H9 (cell line): ENCODE measurements at regions not wholly inside any gene's neighbourhood (a gene's known extent, or its start where the extent isn't known, plus 50 kb on each side); places are given as distances from the start of the nearest gene placed in this dataset.

ENCODE experiments used
- DNase-seq: peaks from one replicate; pipeline ENCODE4 v3.0.0-alpha.2; 2017
- H2AFZ ChIP-seq: one replicate; pipeline ENCODE4 v1.6.1; 2013; ENCODE audit warnings: mild to moderate bottlenecking, low read length, control low read depth, moderate library complexity
- H2AK5ac ChIP-seq: 2 replicates; pipeline ENCODE4 v1.6.1; 2013; ENCODE audit warnings: low read length, control low read depth, mixed read lengths; ENCODE audit not compliant: insufficient read length
- H2BK120ac ChIP-seq: one replicate; pipeline ENCODE4 v1.6.1; 2013; ENCODE audit warnings: low read depth, mild to moderate bottlenecking, low read length, control low read depth, inconsistent platforms; ENCODE audit not compliant: poor library complexity, severe bottlenecking
- H2BK12ac ChIP-seq: 2 replicates; pipeline ENCODE4 v1.6.1; 2013; ENCODE audit warnings: low read length, control low read depth, mixed read lengths, low read depth; ENCODE audit not compliant: insufficient read length
- H2BK15ac ChIP-seq: 2 replicates; pipeline ENCODE4 v1.6.1; 2013; ENCODE audit warnings: low read depth, low read length, control low read depth
- H2BK20ac ChIP-seq: one replicate; pipeline ENCODE4 v1.6.1; 2013; ENCODE audit warnings: low read depth, mild to moderate bottlenecking, low read length, control low read depth, inconsistent platforms; ENCODE audit not compliant: poor library complexity, severe bottlenecking
- H2BK5ac ChIP-seq: 2 replicates; pipeline ENCODE4 v1.6.1; 2013; ENCODE audit warnings: low read length, control low read depth, mixed read lengths; ENCODE audit not compliant: insufficient read length
- H3K14ac ChIP-seq: 2 replicates; pipeline ENCODE4 v1.6.1; 2013; ENCODE audit warnings: low read length, control low read depth; ENCODE audit not compliant: insufficient read depth
- H3K18ac ChIP-seq: 2 replicates; pipeline ENCODE4 v1.6.1; 2013; ENCODE audit warnings: low read depth, mild to moderate bottlenecking, mixed read lengths, low read length, control low read depth; ENCODE audit not compliant: insufficient read length
- H3K23ac ChIP-seq: 2 replicates; pipeline ENCODE4 v1.6.1; 2013; ENCODE audit warnings: low read length, control low read depth, mixed read lengths, low read depth; ENCODE audit not compliant: insufficient read length
- H3K23me2 ChIP-seq: 2 replicates; pipeline ENCODE4 v1.6.1; 2013; ENCODE audit warnings: low read depth, mild to moderate bottlenecking, mixed read lengths, low read length, control low read depth; ENCODE audit not compliant: insufficient read length, poor library complexity, severe bottlenecking
- H3K27ac ChIP-seq: 2 replicates; pipeline ENCODE4 v1.5.1; 2013; ENCODE audit warnings: low read length, control low read depth, mixed read lengths, low read depth; ENCODE audit not compliant: insufficient read length
- H3K27me3 ChIP-seq: 2 replicates; pipeline ENCODE4 v1.6.1; 2013; ENCODE audit warnings: low read length, control low read depth, inconsistent platforms; ENCODE audit not compliant: insufficient read depth
- H3K4ac ChIP-seq: 2 replicates; pipeline ENCODE4 v1.6.1; 2013; ENCODE audit warnings: low read depth, mild to moderate bottlenecking, control low read depth, inconsistent platforms, low read length, moderate library complexity
- H3K4me1 ChIP-seq: 2 replicates; pipeline ENCODE4 v1.6.1; 2013; ENCODE audit warnings: low read length, control low read depth, inconsistent platforms; ENCODE audit not compliant: insufficient read depth
- H3K4me2 ChIP-seq: 2 replicates; pipeline ENCODE4 v1.6.1; 2013; ENCODE audit warnings: low read length, control low read depth, mixed read lengths; ENCODE audit not compliant: insufficient read length, insufficient read depth
- H3K56ac ChIP-seq: 2 replicates; pipeline ENCODE4 v1.6.1; 2013; ENCODE audit warnings: low read depth, mild to moderate bottlenecking, mixed read lengths, low read length, control low read depth; ENCODE audit not compliant: insufficient read length
- H3K79me1 ChIP-seq: 2 replicates; pipeline ENCODE4 v1.6.1; 2013; ENCODE audit warnings: low read depth, mild to moderate bottlenecking, moderate library complexity, low read length, control low read depth, inconsistent platforms; ENCODE audit not compliant: insufficient read depth, poor library complexity, severe bottlenecking
- H3K79me2 ChIP-seq: 2 replicates; pipeline ENCODE4 v1.6.1; 2013; ENCODE audit warnings: low read length, control low read depth, inconsistent platforms; ENCODE audit not compliant: insufficient read depth
- H3K9ac ChIP-seq: 2 replicates; pipeline ENCODE4 v1.6.1; 2013; ENCODE audit warnings: low read length, control low read depth, mixed read lengths; ENCODE audit not compliant: insufficient read length; ENCODE audit errors: extremely low read depth
- H3K9me3 ChIP-seq: one replicate; pipeline ENCODE4 v1.6.1; 2013; ENCODE audit warnings: low read depth, low read length, inconsistent platforms; ENCODE audit not compliant: control insufficient read depth
- H3T11ph ChIP-seq: one replicate; pipeline ENCODE4 v1.6.1; 2013; ENCODE audit warnings: mild to moderate bottlenecking, low read length, control low read depth, inconsistent platforms
- H4K20me1 ChIP-seq: one replicate; pipeline ENCODE4 v1.6.1; 2013; ENCODE audit not compliant: control insufficient read depth, insufficient read length, insufficient read depth
- H4K5ac ChIP-seq: 2 replicates; pipeline ENCODE4 v1.6.1; 2013; ENCODE audit warnings: low read depth, mild to moderate bottlenecking, mixed read lengths, low read length, control low read depth; ENCODE audit not compliant: insufficient read length
- H4K8ac ChIP-seq: replicated peaks from 2 replicates; pipeline ENCODE4 v1.6.1; 2013; ENCODE audit warnings: low read length, control low read depth, mixed read lengths, low read depth; ENCODE audit not compliant: insufficient read length
- H4K91ac ChIP-seq: 2 replicates; pipeline ENCODE4 v1.6.1; 2013; ENCODE audit warnings: low read depth, mild to moderate bottlenecking, moderate library complexity, mixed read lengths, low read length, control low read depth; ENCODE audit not compliant: insufficient read length
- H3K27ac Mint-ChIP-seq, 3 experiments: 2 replicates in 2 of 3; 3 replicates in 1 of 3; pipeline ENCODE4 v1.8.0; 2020 to 2021; ENCODE audit warnings: mixed read lengths in 3 of 3, mild to moderate bottlenecking in 1 of 3, moderate library complexity in 1 of 3
- H3K27me3 Mint-ChIP-seq: 2 replicates; pipeline ENCODE4 v1.8.0; 2021; ENCODE audit warnings: low read depth, mild to moderate bottlenecking, moderate library complexity, mixed read lengths
- H3K36me3 Mint-ChIP-seq, 3 experiments: 2 replicates in 2 of 3; 3 replicates in 1 of 3; pipeline ENCODE4 v1.8.0; 2020 to 2021; ENCODE audit warnings: low read depth in 3 of 3, mixed read lengths in 3 of 3; ENCODE audit not compliant: insufficient read depth in 1 of 3
- H3K4me1 Mint-ChIP-seq, 2 experiments: 2 replicates each; pipeline ENCODE4 v1.8.0; 2020; ENCODE audit warnings: mixed read lengths in 2 of 2
- H3K4me3 Mint-ChIP-seq, 2 experiments: 2 replicates in 1 of 2; 3 replicates in 1 of 2; pipeline ENCODE4 v1.8.0; 2020 to 2021; ENCODE audit warnings: mild to moderate bottlenecking in 2 of 2, mixed read lengths in 2 of 2, moderate library complexity in 1 of 2
- H3K9me3 Mint-ChIP-seq, 2 experiments: 2 replicates in 1 of 2; 3 replicates in 1 of 2; pipeline ENCODE4 v1.8.0; 2020; ENCODE audit warnings: mild to moderate bottlenecking in 2 of 2, mixed read lengths in 2 of 2, moderate library complexity in 1 of 2
- CTCF ChIP-seq: fragments of 200-600 bp; sonication (generic); conservative IDR thresholded peaks from 3 replicates; pipeline ENCODE4 v1.8.0; 2021; ENCODE audit warnings: antibody characterized with exemption, mild to moderate bottlenecking
- WGBS: extraction: QIAGEN DNeasy Blood & Tissue Kit; methylation state at CpG from one replicate; pipeline ENCODE4 v1.1.7; 2013; ENCODE audit warnings: missing lambda C conversion rate, low lambda C conversion rate, mixed read lengths; ENCODE audit not compliant: insufficient read length; ENCODE audit errors: extremely low coverage; 5-methylcytosine and 5-hydroxymethylcytosine counted together

- Histone ChIP-seq H3K14ac (no peak overlapping the region), H2BK5ac (no peak overlapping the region), H3K4me2 (no peak overlapping the region), H4K91ac (no peak overlapping the region), H3K79me2 (no peaks in the 10 kb centered on the region), H3K9me3 (no peaks in the 10 kb centered on the region), H4K5ac (no peak overlapping the region), H3K23me2 (no peaks in the 10 kb centered on the region), H2BK120ac (no peak overlapping the region), H3T11ph (no peak overlapping the region), H2AK5ac (no peak overlapping the region), H3K4ac (no peak overlapping the region), H2AFZ (no peak overlapping the region), H2BK20ac (no peak overlapping the region), H3K27ac (no peak overlapping the region), H3K9ac (no peak overlapping the region), H3K4me1 (no peaks in the 10 kb centered on the region; the same call in 1 of the 2 replicates), H4K20me1 (no peaks in the 10 kb centered on the region), H3K18ac (no peak overlapping the region), H3K23ac (no peak overlapping the region), H2BK15ac (no peak overlapping the region), H3K56ac (no peak overlapping the region), H2BK12ac (no peak overlapping the region), H4K8ac (no peak overlapping the region), H3K27me3 (no peaks in the 10 kb centered on the region), H3K79me1 (no peaks in the 10 kb centered on the region)
- H3K4me1 Mint-ChIP-seq: peaks cover 4% of the 10 kb centered on the region in 2 experiments
- WGBS: no CpG with 5 or more reads among the region's 1 CpG
- peaks cover 2% of the 10 kb centered on the region; the same call in 1 of the 2 replicates for H3K27me3 Mint-ChIP-seq
- H3K27ac Mint-ChIP-seq: no peak overlapping the region
- no peak overlapping the region for H3K4me3 Mint-ChIP-seq
- DNase-seq: no peak
- no peaks in the 10 kb centered on the region for H3K36me3 Mint-ChIP-seq
- no peak for TF ChIP-seq CTCF
- no peaks in the 10 kb centered on the region for H3K9me3 Mint-ChIP-seq
Measured at GRCh38 chr18:71250191-71250590, 961.3 kb downstream of the SOCS6 start.
